Psoas muscle (tissue), 7 donors: ENCODE measurements at regions not wholly inside any gene's neighbourhood (a gene's known extent, or its start where the extent isn't known, plus 50 kb on each side); places are given as distances from the start of the nearest gene placed in this dataset.

Source experiments
- ATAC-seq, 4 donors: fragments of 200-7000 bp; cut with Tn5 transposase; one replicate each; pipeline ENCODE4 v1.9.1; 2020; ENCODE audit warnings: moderate library complexity in 3 of 4, mild to moderate bottlenecking in 2 of 4
- DNase-seq, 2 donors: peaks; one replicate each; pipeline ENCODE4 v3.0.0-alpha.2; 2020
- H3K27ac ChIP-seq: fragments of 200-600 bp; one replicate; pipeline ENCODE4 v1.8.0; 2022
- H3K27me3 ChIP-seq, 3 donors: fragments of 200-600 bp in 1 of 3; one replicate each; pipeline versions ENCODE4 v1.6.1 to v1.8.0; 2013 to 2022; ENCODE audit warnings: low read length in 2 of 3, mild to moderate bottlenecking in 2 of 3, moderate library complexity in 1 of 3; ENCODE audit not compliant: insufficient read depth in 3 of 3
- H3K36me3 ChIP-seq, 2 donors: fragments of 200-600 bp in 1 of 2; one replicate each; pipeline versions ENCODE4 v1.6.1 to v1.8.0; 2013 to 2022; ENCODE audit warnings: low read depth in 1 of 2, mild to moderate bottlenecking in 1 of 2, moderate library complexity in 1 of 2; ENCODE audit not compliant: insufficient read depth in 1 of 2
- H3K4me1 ChIP-seq: fragments of 200-600 bp; one replicate; pipeline ENCODE4 v1.8.0; 2022
- H3K4me3 ChIP-seq: fragments of 200-600 bp; one replicate; pipeline ENCODE4 v1.8.0; 2022; ENCODE audit warnings: mild to moderate bottlenecking
- H3K9me3 ChIP-seq: fragments of 200-600 bp; one replicate; pipeline ENCODE4 v1.8.0; 2022
- CTCF ChIP-seq: fragments of 200-600 bp; IDR thresholded peaks from one replicate; pipeline ENCODE4 v1.8.0; 2022; ENCODE audit warnings: antibody characterized with exemption
- WGBS, 3 donors: extraction: QIAGEN DNeasy Blood & Tissue Kit; methylation state at CpG; one replicate each; pipeline versions ENCODE4 v1.1.6 to v1.1.7; 2013; 5-methylcytosine and 5-hydroxymethylcytosine counted together
- intact Hi-C, 2 donors: fragments of 100-400 bp; cut with DNase I; formaldehyde crosslinking; loops; one replicate each; pipeline versions ENCODE4 v1.11.0 to v1.14.2; 2022
- donor health status: healthy with polysubstance abuse.
- donor health status: DM: no; HTN: no; CAD: no; lungs with moderate emphysema.
- donor health status: Bipolar disorder and iron deficiency.
- donor health status: healthy.
- donor health status: DM: yes; HTN: yes; CAD: no.
- donor health status: DM: no; HTN: no; CAD: no.
- donor health status: DM: yes; HTN: yes; CAD: no.

- H3K27me3 ChIP-seq: no peaks in the 10 kb centered on the region
- H3K36me3 ChIP-seq: no peaks in the 10 kb centered on the region
- H3K27ac ChIP-seq: no peak overlapping the region
- H3K4me1 ChIP-seq: no peaks in the 10 kb centered on the region
- no peaks in the 10 kb centered on the region for H3K9me3 ChIP-seq
- H3K4me3 ChIP-seq: no peak overlapping the region
- WGBS, 3 donors: 0 to 72% (median 33%) methylated on average over 1 of the region's 1 CpG
- intact Hi-C loops: no loop called here
- no peak for ATAC-seq
- no peak for DNase-seq
- TF ChIP-seq CTCF: no peak
Measured at GRCh38 chr4:143133977-143134376, 50.7 kb upstream of the USP38 start.
